CD14-positive monocyte (primary cell): ENCODE measurements at regions not wholly inside any gene's neighbourhood (a gene's known extent, or its start where the extent isn't known, plus 50 kb on each side); places are given as distances from the start of the nearest gene placed in this dataset.
A peak's percentile ranks its signal among the peaks of the same experiment; 100 is the strongest.

Source experiments
- DNase-seq, 3 donors: peaks; one replicate each; pipeline ENCODE4 v3.0.0-alpha.2; 2011 to 2022
- H2AFZ ChIP-seq: 2 replicates; pipeline ENCODE4 v1.6.0; 2012; ENCODE audit warnings: mild to moderate bottlenecking, low read depth, low read length, inconsistent platforms; ENCODE audit not compliant: insufficient read depth, poor library complexity, severe bottlenecking
- H3K27ac ChIP-seq, 2 donors: 1 replicate in 1 of 2; 2 replicates in 1 of 2; pipeline ENCODE4 v1.5.1; 2012 to 2013; ENCODE audit warnings: low read length in 2 of 2, control low read depth in 1 of 2, inconsistent platforms in 1 of 2, low read depth in 1 of 2, mild to moderate bottlenecking in 1 of 2
- H3K27me3 ChIP-seq, 2 donors: one replicate each; pipeline versions ENCODE4 v1.6.0 to v1.6.1; 2011 to 2013; ENCODE audit warnings: low read length in 2 of 2; ENCODE audit not compliant: control insufficient read depth in 2 of 2, insufficient read depth in 2 of 2
- H3K36me3 ChIP-seq, 2 donors: replicated peaks in 1 of 2; 1 replicate in 1 of 2; 2 replicates in 1 of 2; pipeline versions ENCODE4 v1.5.1 to v1.6.1; 2012 to 2013; ENCODE audit warnings: low read length in 2 of 2, control low read depth in 1 of 2, inconsistent platforms in 1 of 2, mild to moderate bottlenecking in 1 of 2; ENCODE audit not compliant: insufficient read depth in 2 of 2, control insufficient read depth in 1 of 2
- H3K4me1 ChIP-seq, 2 donors: 1 replicate in 1 of 2; 2 replicates in 1 of 2; pipeline versions ENCODE4 v1.5.1 to v1.6.1; 2012 to 2013; ENCODE audit warnings: low read length in 2 of 2, control low read depth in 1 of 2, inconsistent platforms in 1 of 2, mild to moderate bottlenecking in 1 of 2, moderate library complexity in 1 of 2; ENCODE audit not compliant: insufficient read depth in 2 of 2, control insufficient read depth in 1 of 2
- H3K4me2 ChIP-seq: replicated peaks from 2 replicates; pipeline ENCODE3; 2012; ENCODE audit warnings: low read length, moderate library complexity, mild to moderate bottlenecking; ENCODE audit not compliant: poor library complexity, severe bottlenecking; ENCODE audit errors: extremely low read depth
- H3K4me3 ChIP-seq, 3 experiments: fragments of 200-600 bp in 1 of 3; sonication (generic) in 1 of 3; replicated peaks in 1 of 3; 1 replicate in 2 of 3; 2 replicates in 1 of 3; pipeline ENCODE4 v1.5.1; 2011 to 2013; ENCODE audit warnings: low read length in 3 of 3, mild to moderate bottlenecking in 3 of 3, control low read depth in 2 of 3, low read depth in 2 of 3, inconsistent platforms in 1 of 3, moderate library complexity in 1 of 3
- H3K79me2 ChIP-seq: 2 replicates; pipeline ENCODE4 v1.6.0; 2012; ENCODE audit warnings: mild to moderate bottlenecking, control low read depth, inconsistent platforms, low read length, moderate library complexity; ENCODE audit not compliant: insufficient read depth
- H3K9ac ChIP-seq: 2 replicates; pipeline ENCODE4 v1.6.0; 2017; ENCODE audit warnings: low read length, mild to moderate bottlenecking; ENCODE audit not compliant: insufficient read depth, poor library complexity, severe bottlenecking
- H3K9me3 ChIP-seq, 2 donors: replicated peaks in 1 of 2; 1 replicate in 1 of 2; 2 replicates in 1 of 2; pipeline versions ENCODE4 v1.5.1 to v1.6.1; 2012 to 2013; ENCODE audit warnings: low read length in 2 of 2, control low read depth in 1 of 2; ENCODE audit not compliant: control insufficient read depth in 1 of 2, insufficient read depth in 1 of 2
- H4K20me1 ChIP-seq: 2 replicates; pipeline ENCODE4 v1.6.0; 2012; ENCODE audit warnings: mild to moderate bottlenecking, low read length, control low read depth, moderate library complexity; ENCODE audit not compliant: insufficient read depth
- H3K27ac Mint-ChIP-seq, 7 donors: one replicate each; pipeline ENCODE4 v1.8.0; 2020; ENCODE audit warnings: mild to moderate bottlenecking in 7 of 7, mixed read lengths in 7 of 7, moderate library complexity in 6 of 7, inconsistent platforms in 2 of 7
- H3K27me3 Mint-ChIP-seq, 3 donors: one replicate each; pipeline ENCODE4 v1.8.0; 2021 to 2022; ENCODE audit warnings: low read depth in 3 of 3, mild to moderate bottlenecking in 3 of 3, mixed read lengths in 3 of 3, moderate library complexity in 3 of 3, inconsistent platforms in 1 of 3
- H3K36me3 Mint-ChIP-seq, 2 donors: one replicate each; pipeline ENCODE4 v1.8.0; 2020; ENCODE audit warnings: mixed read lengths in 2 of 2, inconsistent platforms in 1 of 2, mild to moderate bottlenecking in 1 of 2
- H3K4me1 Mint-ChIP-seq: one replicate; pipeline ENCODE4 v1.8.0; 2020; ENCODE audit warnings: mild to moderate bottlenecking, mixed read lengths
- H3K4me3 Mint-ChIP-seq, 2 donors: one replicate each; pipeline ENCODE4 v1.8.0; 2020; ENCODE audit warnings: mild to moderate bottlenecking in 2 of 2, mixed read lengths in 2 of 2, moderate library complexity in 1 of 2
- H3K9me3 Mint-ChIP-seq, 7 donors: one replicate each; pipeline ENCODE4 v1.8.0; 2020 to 2022; ENCODE audit warnings: mixed read lengths in 7 of 7, mild to moderate bottlenecking in 6 of 7, moderate library complexity in 6 of 7, inconsistent platforms in 2 of 7
- WGBS: methylation state at CpG from one replicate; pipeline ENCODE4 v1.1.5; 2013; ENCODE audit warnings: missing lambda C conversion rate; ENCODE audit not compliant: insufficient coverage; 5-methylcytosine and 5-hydroxymethylcytosine counted together
- intact Hi-C, 2 donors: fragments of 100-400 bp; cut with micrococcal nuclease; formaldehyde crosslinking; loops; one replicate each; pipeline versions ENCODE4 v1.15.0 to v1.15.1; 2023
- TF ChIP-seq, protein P1 (sequence below): fragments of 200-600 bp; IDR thresholded peaks from one replicate; pipeline ENCODE4 v1.8.0; 2022; ENCODE audit warnings: antibody characterized with exemption, mild to moderate bottlenecking

DNA sequence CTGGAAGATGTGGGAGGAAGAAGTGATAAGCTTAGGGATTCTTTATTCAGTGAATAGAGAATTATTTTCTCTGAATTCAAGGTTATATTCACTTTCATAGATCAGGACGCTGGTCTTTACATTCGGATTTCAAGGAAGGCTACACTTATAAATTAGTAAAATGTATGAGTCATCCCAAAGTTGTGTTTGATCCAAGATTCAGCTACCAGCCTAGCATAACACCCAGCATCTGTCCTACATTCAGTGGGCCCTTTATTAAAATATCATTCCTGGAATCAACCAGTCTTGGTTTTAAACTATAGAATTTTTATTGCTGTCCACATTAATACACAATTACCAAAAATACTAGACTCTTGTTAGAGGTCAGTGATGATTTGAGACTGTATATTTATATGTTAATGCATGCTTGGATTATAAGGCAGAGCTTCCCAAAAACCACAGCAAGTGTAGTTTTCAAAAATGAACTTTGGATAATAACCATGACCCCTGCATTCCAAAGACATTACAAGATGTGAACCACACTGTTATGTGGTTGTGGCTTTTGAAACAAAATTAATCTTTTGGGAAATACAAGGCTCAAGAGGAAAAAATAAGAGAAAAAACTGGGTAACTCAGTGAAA, 210.7 kb upstream of the CNR1 start:
- no peak overlapping the region for H3K27ac Mint-ChIP-seq
- H3K4me1 ChIP-seq, result peaks cover 12 to 22% of the 10 kb centered on the region in 2 donors
- H3K4me1 Mint-ChIP-seq, result peaks cover 12% of the 10 kb centered on the region
- H3K36me3 Mint-ChIP-seq, result no peaks in the 10 kb centered on the region
- H3K27me3 Mint-ChIP-seq, result peaks cover 2 to 3% (median 3%) of the 10 kb centered on the region in 3 donors
- no peaks in the 10 kb centered on the region for H3K27me3 ChIP-seq
- no peaks in the 10 kb centered on the region for H4K20me1 ChIP-seq
- no peak overlapping the region for H3K9ac ChIP-seq
- intact Hi-C loops, result no loop called here
- peaks cover 0 to 2% (median 0%) of the 10 kb centered on the region in 7 donors for H3K9me3 Mint-ChIP-seq
- H3K36me3 ChIP-seq, result no peaks in the 10 kb centered on the region
- no peak overlapping the region for H3K4me3 Mint-ChIP-seq
- no peaks in the 10 kb centered on the region for H3K9me3 ChIP-seq
- no CpG with 5 or more reads among the region's 2 CpGs for WGBS
- H3K79me2 ChIP-seq, result no peaks in the 10 kb centered on the region
- H3K4me2 ChIP-seq, result no peak overlapping the region
- H2AFZ ChIP-seq, result no peak overlapping the region
- no peak overlapping the region for H3K27ac ChIP-seq
- no peak overlapping the region for H3K4me3 ChIP-seq
- TF ChIP-seq, protein P1, sequence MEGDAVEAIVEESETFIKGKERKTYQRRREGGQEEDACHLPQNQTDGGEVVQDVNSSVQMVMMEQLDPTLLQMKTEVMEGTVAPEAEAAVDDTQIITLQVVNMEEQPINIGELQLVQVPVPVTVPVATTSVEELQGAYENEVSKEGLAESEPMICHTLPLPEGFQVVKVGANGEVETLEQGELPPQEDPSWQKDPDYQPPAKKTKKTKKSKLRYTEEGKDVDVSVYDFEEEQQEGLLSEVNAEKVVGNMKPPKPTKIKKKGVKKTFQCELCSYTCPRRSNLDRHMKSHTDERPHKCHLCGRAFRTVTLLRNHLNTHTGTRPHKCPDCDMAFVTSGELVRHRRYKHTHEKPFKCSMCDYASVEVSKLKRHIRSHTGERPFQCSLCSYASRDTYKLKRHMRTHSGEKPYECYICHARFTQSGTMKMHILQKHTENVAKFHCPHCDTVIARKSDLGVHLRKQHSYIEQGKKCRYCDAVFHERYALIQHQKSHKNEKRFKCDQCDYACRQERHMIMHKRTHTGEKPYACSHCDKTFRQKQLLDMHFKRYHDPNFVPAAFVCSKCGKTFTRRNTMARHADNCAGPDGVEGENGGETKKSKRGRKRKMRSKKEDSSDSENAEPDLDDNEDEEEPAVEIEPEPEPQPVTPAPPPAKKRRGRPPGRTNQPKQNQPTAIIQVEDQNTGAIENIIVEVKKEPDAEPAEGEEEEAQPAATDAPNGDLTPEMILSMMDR, result no peak
- DNase-seq, result no peak

DNA sequence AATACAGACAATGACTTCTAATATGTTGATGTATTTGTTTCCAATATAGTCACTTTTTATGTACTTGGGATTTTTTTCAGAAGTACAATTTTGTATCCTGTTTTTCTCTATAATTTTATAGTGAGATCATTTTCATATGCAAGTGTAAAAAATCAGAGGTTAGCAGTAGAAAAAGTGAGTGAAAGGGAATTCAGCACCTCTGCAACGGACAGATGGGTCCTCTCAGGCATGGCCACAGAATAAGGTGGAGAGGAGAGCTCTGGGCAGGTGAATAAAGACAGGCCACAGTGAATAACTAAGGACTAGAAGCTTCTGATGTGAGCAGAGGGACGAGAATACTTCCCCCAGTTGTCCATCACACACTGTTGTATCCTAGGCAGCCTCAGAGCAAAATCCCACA, 210.1 kb upstream of the CNR1 start:
- H3K4me1 ChIP-seq, result peaks cover 12 to 20% of the 10 kb centered on the region in 2 donors
- H3K79me2 ChIP-seq, result no peaks in the 10 kb centered on the region
- H3K27me3 ChIP-seq, result no peaks in the 10 kb centered on the region
- H3K4me3 ChIP-seq, result no peak overlapping the region
- H3K9ac ChIP-seq, result no peak overlapping the region
- intact Hi-C loops, result no loop called here
- H2AFZ ChIP-seq, result no peak overlapping the region
- no peak for DNase-seq
- Mint-ChIP-seq H3K9me3 (peaks cover 0 to 2% (median 0%) of the 10 kb centered on the region in 7 donors), H3K4me1 (peaks cover 12% of the 10 kb centered on the region), H3K27ac (peak overlapping the region in 1 of 7 donors; percentile 46), H3K27me3 (peaks cover 2 to 3% (median 3%) of the 10 kb centered on the region in 3 donors), H3K36me3 (no peaks in the 10 kb centered on the region), H3K4me3 (no peak overlapping the region)
- H4K20me1 ChIP-seq, result no peaks in the 10 kb centered on the region
- no peaks in the 10 kb centered on the region for H3K9me3 ChIP-seq
- no peaks in the 10 kb centered on the region for H3K36me3 ChIP-seq
- WGBS, result 67% methylated on average over 1 of the region's 2 CpGs
- TF ChIP-seq, protein P1, result no peak
- H3K27ac ChIP-seq, result no peak overlapping the region
- no peak overlapping the region for H3K4me2 ChIP-seq
